ENCODE measurements at regions not wholly inside any gene's neighbourhood (a gene's known extent, or its start where the extent isn't known, plus 50 kb on each side); places are given as distances from the start of the nearest gene placed in this dataset.

DNA sequence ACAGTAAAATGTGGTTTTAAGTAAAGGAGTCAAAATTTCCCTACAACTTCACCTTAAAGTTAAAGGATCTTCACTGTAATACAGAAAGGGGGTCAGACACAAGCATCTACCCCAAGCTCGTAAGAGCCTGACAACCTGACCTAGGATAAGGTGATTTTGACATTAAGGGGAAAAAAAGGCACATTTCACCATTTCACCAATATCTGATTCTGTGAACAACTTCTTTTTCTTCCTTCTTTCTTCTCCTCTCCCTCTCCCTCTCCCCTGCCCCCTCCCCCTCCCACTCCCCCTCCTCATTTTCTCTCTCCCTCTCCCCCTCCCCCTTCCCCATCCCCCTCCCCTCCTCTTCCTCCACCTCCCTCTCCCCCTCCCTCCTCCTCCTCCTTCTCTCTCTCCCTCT lies 796.7 kb upstream of the ARGLU1 start:
- TF ChIP-seq, protein P1, sequence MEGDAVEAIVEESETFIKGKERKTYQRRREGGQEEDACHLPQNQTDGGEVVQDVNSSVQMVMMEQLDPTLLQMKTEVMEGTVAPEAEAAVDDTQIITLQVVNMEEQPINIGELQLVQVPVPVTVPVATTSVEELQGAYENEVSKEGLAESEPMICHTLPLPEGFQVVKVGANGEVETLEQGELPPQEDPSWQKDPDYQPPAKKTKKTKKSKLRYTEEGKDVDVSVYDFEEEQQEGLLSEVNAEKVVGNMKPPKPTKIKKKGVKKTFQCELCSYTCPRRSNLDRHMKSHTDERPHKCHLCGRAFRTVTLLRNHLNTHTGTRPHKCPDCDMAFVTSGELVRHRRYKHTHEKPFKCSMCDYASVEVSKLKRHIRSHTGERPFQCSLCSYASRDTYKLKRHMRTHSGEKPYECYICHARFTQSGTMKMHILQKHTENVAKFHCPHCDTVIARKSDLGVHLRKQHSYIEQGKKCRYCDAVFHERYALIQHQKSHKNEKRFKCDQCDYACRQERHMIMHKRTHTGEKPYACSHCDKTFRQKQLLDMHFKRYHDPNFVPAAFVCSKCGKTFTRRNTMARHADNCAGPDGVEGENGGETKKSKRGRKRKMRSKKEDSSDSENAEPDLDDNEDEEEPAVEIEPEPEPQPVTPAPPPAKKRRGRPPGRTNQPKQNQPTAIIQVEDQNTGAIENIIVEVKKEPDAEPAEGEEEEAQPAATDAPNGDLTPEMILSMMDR (conservative IDR thresholded peaks at IDR 0.05; ENCODE audit: low read depth, low read length): no peak
- no peak for TF ChIP-seq EZH2 (IDR thresholded peaks at IDR 0.05; ENCODE audit: borderline replicate concordance, low read depth, low read length, poor library complexity, severe bottlenecking)

All from A673 (cell line).